HG03469 (cell line): ENCODE measurements at regions not wholly inside any gene's neighbourhood (a gene's known extent, or its start where the extent isn't known, plus 50 kb on each side); places are given as distances from the start of the nearest gene placed in this dataset.

Experiments
- ATAC-seq: cut with Tn5 transposase; IDR thresholded peaks from one replicate; pipeline ENCODE4 v1.9.1; 2021; ENCODE audit warnings: mild to moderate bottlenecking, moderate library complexity, moderate number of reproducible peaks; ENCODE audit not compliant: unreplicated experiment

- ATAC-seq = no peak
Measured at GRCh38 chr7:7110706-7111105, 71.6 kb upstream of the C1GALT1 start.

- no peak for ATAC-seq
Measured at GRCh38 chr7:7112868-7113267, 69.5 kb upstream of the C1GALT1 start.

- no peak for ATAC-seq
Measured at GRCh38 chr7:7114575-7115291, 67.6 kb upstream of the C1GALT1 start.

GRCh38 chr7:7117935-7118586, 64.3 kb upstream of the C1GALT1 start:
- no peak for ATAC-seq

- ATAC-seq = no peak
Measured at GRCh38 chr7:7118822-7119221, 63.5 kb upstream of the C1GALT1 start.

GRCh38 chr7:7119729-7120128, 62.6 kb upstream of the C1GALT1 start:
- ATAC-seq = no peak

GRCh38 chr7:7122033-7122478, 60.3 kb upstream of the C1GALT1 start:
- no peak for ATAC-seq

- no peak for ATAC-seq
Measured at GRCh38 chr7:7122701-7123281, 59.6 kb upstream of the C1GALT1 start.

GRCh38 chr7:7125963-7126362, 56.4 kb upstream of the C1GALT1 start:
- no peak for ATAC-seq

GRCh38 chr7:7127773-7128172, 54.6 kb upstream of the C1GALT1 start:
- ATAC-seq = no peak

GRCh38 chr7:7129381-7129780, 53.0 kb upstream of the C1GALT1 start:
- ATAC-seq = no peak

GRCh38 chr7:7131273-7131672, 51.1 kb upstream of the C1GALT1 start:
- ATAC-seq = no peak
